Breast epithelium (tissue), 3 donors: ENCODE measurements at regions not wholly inside any gene's neighbourhood (a gene's known extent, or its start where the extent isn't known, plus 50 kb on each side); places are given as distances from the start of the nearest gene placed in this dataset.

ENCODE experiments used
- CTCF ChIP-seq, 3 donors: fragments of 450-650 bp; IDR thresholded peaks; one replicate each; pipeline ENCODE4 v1.5.1; 2016 to 2017; ENCODE audit warnings: antibody characterized with exemption in 3 of 3, mild to moderate bottlenecking in 3 of 3, moderate library complexity in 3 of 3
- POLR2AphosphoS5 ChIP-seq, 3 donors: sonication (generic); formaldehyde crosslinking; IDR thresholded peaks; one replicate each; pipeline ENCODE4 v1.6.1; 2017; ENCODE audit warnings: antibody characterized with exemption in 3 of 3

GRCh38 chr5:179488975-179489374 is 61.4 kb upstream of the RUFY1 start:
- no peak for TF ChIP-seq POLR2AphosphoS5 (IDR thresholded peaks at IDR 0.05)
- no peak for TF ChIP-seq CTCF (IDR thresholded peaks at IDR 0.05)
